Ishikawa (cell line): ENCODE measurements at regions not wholly inside any gene's neighbourhood (a gene's known extent, or its start where the extent isn't known, plus 50 kb on each side); places are given as distances from the start of the nearest gene placed in this dataset.

Experiments used
- CEBPB ChIP-seq: IDR thresholded peaks from 2 replicates; pipeline ENCODE4 v1.6.1; 2012
- EP300 ChIP-seq: IDR thresholded peaks from 2 replicates; pipeline ENCODE4 v1.6.1; 2012; ENCODE audit warnings: borderline replicate concordance
- FOXM1 ChIP-seq: IDR thresholded peaks from 2 replicates; pipeline ENCODE4 v1.6.1; 2012; ENCODE audit warnings: low read depth, borderline replicate concordance
- NFIC ChIP-seq: IDR thresholded peaks from 2 replicates; pipeline ENCODE4 v1.6.1; 2012
- RAD21 ChIP-seq: IDR thresholded peaks from 2 replicates; pipeline ENCODE4 v1.6.1; 2012; ENCODE audit warnings: low read depth
- TAF1 ChIP-seq: IDR thresholded peaks from 2 replicates; pipeline ENCODE4 v1.6.1; 2012; ENCODE audit warnings: low read depth, mild to moderate bottlenecking
- YY1 ChIP-seq: IDR thresholded peaks from 2 replicates; pipeline ENCODE4 v1.6.1; 2012; ENCODE audit warnings: low read depth
- ZBTB7A ChIP-seq: IDR thresholded peaks from 2 replicates; pipeline ENCODE4 v1.6.1; 2012; ENCODE audit warnings: low read depth
- TF ChIP-seq, protein P1 (sequence below): IDR thresholded peaks from 2 replicates; pipeline ENCODE4 v1.6.1; 2012; ENCODE audit warnings: low read depth, mild to moderate bottlenecking
- TF ChIP-seq, protein P2 (sequence below): IDR thresholded peaks from 2 replicates; pipeline ENCODE4 v1.6.1; 2012

DNA sequence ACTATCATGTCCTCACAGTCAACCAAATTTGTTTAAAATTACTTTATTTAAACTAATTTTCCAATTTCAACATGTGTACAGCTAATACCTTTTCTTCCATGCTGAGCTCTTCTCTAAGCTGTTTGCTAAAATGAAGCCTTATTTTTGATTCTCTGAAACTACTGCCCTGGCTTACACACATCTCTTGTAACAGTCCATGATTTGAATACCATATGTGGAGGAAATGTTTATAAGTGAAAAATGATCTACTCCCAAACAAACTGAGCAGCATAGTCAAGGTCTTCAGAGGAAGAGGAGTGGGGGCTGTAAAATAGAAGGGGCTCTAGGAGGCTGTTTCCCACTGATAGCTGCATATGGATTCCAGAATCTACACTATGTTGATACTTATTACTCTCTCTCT is 188.7 kb downstream of the ANKRD50 start:
- TF ChIP-seq EP300 = no peak
- no peak for TF ChIP-seq CEBPB
- no peak for TF ChIP-seq ZBTB7A
- TF ChIP-seq TAF1 = no peak
- TF ChIP-seq, protein P1, sequence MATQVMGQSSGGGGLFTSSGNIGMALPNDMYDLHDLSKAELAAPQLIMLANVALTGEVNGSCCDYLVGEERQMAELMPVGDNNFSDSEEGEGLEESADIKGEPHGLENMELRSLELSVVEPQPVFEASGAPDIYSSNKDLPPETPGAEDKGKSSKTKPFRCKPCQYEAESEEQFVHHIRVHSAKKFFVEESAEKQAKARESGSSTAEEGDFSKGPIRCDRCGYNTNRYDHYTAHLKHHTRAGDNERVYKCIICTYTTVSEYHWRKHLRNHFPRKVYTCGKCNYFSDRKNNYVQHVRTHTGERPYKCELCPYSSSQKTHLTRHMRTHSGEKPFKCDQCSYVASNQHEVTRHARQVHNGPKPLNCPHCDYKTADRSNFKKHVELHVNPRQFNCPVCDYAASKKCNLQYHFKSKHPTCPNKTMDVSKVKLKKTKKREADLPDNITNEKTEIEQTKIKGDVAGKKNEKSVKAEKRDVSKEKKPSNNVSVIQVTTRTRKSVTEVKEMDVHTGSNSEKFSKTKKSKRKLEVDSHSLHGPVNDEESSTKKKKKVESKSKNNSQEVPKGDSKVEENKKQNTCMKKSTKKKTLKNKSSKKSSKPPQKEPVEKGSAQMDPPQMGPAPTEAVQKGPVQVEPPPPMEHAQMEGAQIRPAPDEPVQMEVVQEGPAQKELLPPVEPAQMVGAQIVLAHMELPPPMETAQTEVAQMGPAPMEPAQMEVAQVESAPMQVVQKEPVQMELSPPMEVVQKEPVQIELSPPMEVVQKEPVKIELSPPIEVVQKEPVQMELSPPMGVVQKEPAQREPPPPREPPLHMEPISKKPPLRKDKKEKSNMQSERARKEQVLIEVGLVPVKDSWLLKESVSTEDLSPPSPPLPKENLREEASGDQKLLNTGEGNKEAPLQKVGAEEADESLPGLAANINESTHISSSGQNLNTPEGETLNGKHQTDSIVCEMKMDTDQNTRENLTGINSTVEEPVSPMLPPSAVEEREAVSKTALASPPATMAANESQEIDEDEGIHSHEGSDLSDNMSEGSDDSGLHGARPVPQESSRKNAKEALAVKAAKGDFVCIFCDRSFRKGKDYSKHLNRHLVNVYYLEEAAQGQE = no peak
- TF ChIP-seq YY1 = no peak
- no peak for TF ChIP-seq NFIC
- no peak for TF ChIP-seq FOXM1
- TF ChIP-seq, protein P2, sequence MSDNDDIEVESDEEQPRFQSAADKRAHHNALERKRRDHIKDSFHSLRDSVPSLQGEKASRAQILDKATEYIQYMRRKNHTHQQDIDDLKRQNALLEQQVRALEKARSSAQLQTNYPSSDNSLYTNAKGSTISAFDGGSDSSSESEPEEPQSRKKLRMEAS = no peak
- no peak for TF ChIP-seq RAD21
